IMR-90 (cell line): ENCODE measurements at regions not wholly inside any gene's neighbourhood (a gene's known extent, or its start where the extent isn't known, plus 50 kb on each side); places are given as distances from the start of the nearest gene placed in this dataset.

Experiments
- ATAC-seq: fragments of 200-7000 bp; cut with Tn5 transposase; 2 replicates; pipeline ENCODE4 v1.9.1; 2020; ENCODE audit warnings: low read depth, mild to moderate bottlenecking, moderate library complexity
- BruUV-seq: library from RNA; stranded (reverse); fragments of 400-500 nt; replicated peaks from 2 replicates; lab custom pipeline; 2021; lab: Mats Ljungman, UMichigan
- CTCF ChIA-PET: fragments of 300-600 bp; formaldehyde crosslinking; extraction: SDS; loops from one replicate; lab custom pipeline; 2021; ENCODE audit warnings: antibody characterized with exemption; lab: Yijun Ruan, JAX
- POLR2A ChIA-PET: fragments of 300-600 bp; sonication (Branson Sonifier 250); formaldehyde crosslinking; loops from one replicate; lab custom pipeline; 2022; ENCODE audit warnings: antibody characterized with exemption; ENCODE audit not compliant: unreplicated experiment; lab: Charles Lee
- DNase-seq: peaks from one replicate; pipeline ENCODE4 v3.0.0; 2013
- H2AFZ ChIP-seq: replicated peaks from 2 replicates; pipeline ENCODE3; 2013; ENCODE audit warnings: low read length, mild to moderate bottlenecking; ENCODE audit not compliant: poor library complexity
- H2AK5ac ChIP-seq: 2 replicates; pipeline ENCODE4 v1.6.1; 2013; ENCODE audit warnings: low read depth, low read length, inconsistent platforms
- H2AK9ac ChIP-seq: replicated peaks from 2 replicates; pipeline ENCODE3; 2013; ENCODE audit warnings: mild to moderate bottlenecking, low read depth, low read length, moderate library complexity; ENCODE audit not compliant: poor library complexity
- H2BK120ac ChIP-seq: 2 replicates; pipeline ENCODE4 v1.6.1; 2013; ENCODE audit warnings: low read depth, low read length, inconsistent platforms
- H2BK15ac ChIP-seq: 3 replicates; pipeline ENCODE4 v1.6.1; 2013; ENCODE audit warnings: low read depth, low read length, inconsistent platforms
- H2BK20ac ChIP-seq: 2 replicates; pipeline ENCODE4 v1.6.1; 2013; ENCODE audit warnings: low read depth, mild to moderate bottlenecking, inconsistent platforms, low read length, moderate library complexity
- H2BK5ac ChIP-seq: 2 replicates; pipeline ENCODE4 v1.6.1; 2013; ENCODE audit warnings: mild to moderate bottlenecking, low read depth, low read length, inconsistent platforms; ENCODE audit not compliant: poor library complexity, severe bottlenecking
- H3K14ac ChIP-seq: replicated peaks from 2 replicates; pipeline ENCODE4 v1.6.1; 2013; ENCODE audit warnings: low read depth, low read length, inconsistent platforms
- H3K18ac ChIP-seq: 2 replicates; pipeline ENCODE4 v1.6.1; 2013; ENCODE audit warnings: low read depth, low read length, control low read depth
- H3K23ac ChIP-seq: 2 replicates; pipeline ENCODE4 v1.6.1; 2013; ENCODE audit warnings: low read depth, low read length, inconsistent platforms
- H3K27ac ChIP-seq: 2 replicates; pipeline ENCODE4 v1.5.1; 2013; ENCODE audit warnings: mild to moderate bottlenecking, control low read depth, low read length; ENCODE audit not compliant: insufficient read depth
- H3K27me3 ChIP-seq: 2 replicates; pipeline ENCODE4 v1.6.1; 2013; ENCODE audit warnings: low read length; ENCODE audit not compliant: control insufficient read depth, insufficient read depth
- H3K36me3 ChIP-seq: 2 replicates; pipeline ENCODE4 v1.6.1; 2013; ENCODE audit warnings: low read length, mixed read lengths; ENCODE audit not compliant: control insufficient read depth, insufficient read depth
- H3K4ac ChIP-seq: 2 replicates; pipeline ENCODE4 v1.6.1; 2013; ENCODE audit warnings: low read depth, low read length, inconsistent platforms
- H3K4me1 ChIP-seq: 2 replicates; pipeline ENCODE4 v1.6.1; 2013; ENCODE audit warnings: low read length, mixed read lengths; ENCODE audit not compliant: control insufficient read depth, insufficient read depth
- H3K4me2 ChIP-seq: 2 replicates; pipeline ENCODE4 v1.6.1; 2013; ENCODE audit warnings: low read depth, mild to moderate bottlenecking, control low read depth, low read length, moderate library complexity
- H3K4me3 ChIP-seq: 2 replicates; pipeline ENCODE4 v1.5.1; 2013; ENCODE audit warnings: low read depth, mild to moderate bottlenecking, control low read depth, low read length, moderate library complexity; ENCODE audit not compliant: insufficient read depth
- H3K56ac ChIP-seq: 2 replicates; pipeline ENCODE4 v1.6.1; 2013; ENCODE audit warnings: low read length, inconsistent platforms; ENCODE audit not compliant: insufficient read depth; ENCODE audit errors: extremely low read depth
- H3K79me1 ChIP-seq, 2 experiments: 2 replicates each; pipeline ENCODE4 v1.6.1; 2013; ENCODE audit warnings: low read length in 2 of 2, inconsistent platforms in 1 of 2, low read depth in 1 of 2
- H3K9ac ChIP-seq: 2 replicates; pipeline ENCODE4 v1.6.1; 2013; ENCODE audit warnings: low read depth, low read length, control low read depth
- H3K9me1 ChIP-seq: 2 replicates; pipeline ENCODE4 v1.6.1; 2013; ENCODE audit warnings: low read length, inconsistent platforms; ENCODE audit not compliant: insufficient read depth
- H3K9me3 ChIP-seq: 2 replicates; pipeline ENCODE4 v1.6.1; 2013; ENCODE audit warnings: low read length; ENCODE audit not compliant: control insufficient read depth, insufficient read depth
- H4K20me1 ChIP-seq: 2 replicates; pipeline ENCODE4 v1.6.1; 2013; ENCODE audit warnings: low read length, inconsistent platforms; ENCODE audit not compliant: insufficient read depth
- H4K5ac ChIP-seq: 2 replicates; pipeline ENCODE4 v1.6.1; 2013; ENCODE audit warnings: mild to moderate bottlenecking, low read depth, low read length, control low read depth
- H4K8ac ChIP-seq, 2 experiments: 2 replicates each; pipeline ENCODE4 v1.6.1; 2013; ENCODE audit warnings: low read depth in 2 of 2, low read length in 2 of 2, control low read depth in 1 of 2, inconsistent platforms in 1 of 2
- H4K91ac ChIP-seq: 2 replicates; pipeline ENCODE4 v1.6.1; 2013; ENCODE audit warnings: low read depth, low read length, inconsistent platforms; ENCODE audit not compliant: insufficient read depth
- CTCF ChIP-seq: conservative IDR thresholded peaks from 2 replicates; pipeline ENCODE4 v1.5.1; 2012; ENCODE audit warnings: mild to moderate bottlenecking, low read depth, low read length, improper control_type of control experiment
- MAFK ChIP-seq: IDR thresholded peaks from 2 replicates; pipeline ENCODE4 v1.6.1; 2012; ENCODE audit warnings: low read depth, low read length, improper control_type of control experiment
- WGBS, 2 experiments: methylation state at CpG; one replicate each; pipeline versions ENCODE4 v1.1.5 to v1.1.7; 2013; ENCODE audit warnings: missing lambda C conversion rate in 2 of 2; ENCODE audit not compliant: insufficient read length in 1 of 2; ENCODE audit errors: extremely low coverage in 2 of 2; 5-methylcytosine and 5-hydroxymethylcytosine counted together
- dilution Hi-C: fragments of 300-500 bp; cut with HindIII; formaldehyde crosslinking; loops from one replicate; pipeline ENCODE4 v1.14.3; 2018; ENCODE audit warnings: low sequenced_read_pairs; ENCODE audit not compliant: unreplicated experiment
- in situ Hi-C: fragments of 300-500 bp; cut with MboI; formaldehyde crosslinking; loops from 3 replicates; pipeline ENCODE4 v1.14.3; 2019; ENCODE audit warnings: low sequenced_read_pairs, inconsistent platforms, mixed read lengths
- intact Hi-C: fragments of 100-400 bp; cut with micrococcal nuclease; formaldehyde crosslinking; loops from 2 replicates; pipeline ENCODE4 v1.10.0; 2022

GRCh38 chr21:34302521-34302920 lies 61.3 kb upstream of the KCNE2 start:
- no peaks in the 10 kb centered on the region; the same call in 1 of the 2 replicates for H3K9me3 ChIP-seq
- no peak overlapping the region for H2BK15ac ChIP-seq
- H3K36me3 ChIP-seq, result no peaks in the 10 kb centered on the region
- no peak overlapping the region for H3K4me3 ChIP-seq
- H4K5ac ChIP-seq, result no peak overlapping the region
- H2AFZ ChIP-seq, result no peak overlapping the region
- no peak overlapping the region for H2BK5ac ChIP-seq
- no peak overlapping the region for H3K14ac ChIP-seq
- ATAC-seq (peak; percentile 32; the same call in 1 of the 2 replicates), DNase-seq (peak; percentile 1)
- TF ChIP-seq CTCF, result no peak
- no peak for TF ChIP-seq MAFK
- no peak overlapping the region for H2BK20ac ChIP-seq
- no peaks in the 10 kb centered on the region for H3K4me1 ChIP-seq
- no TSS peak for BruUV-seq
- no peak overlapping the region for H2BK120ac ChIP-seq
- no peaks in the 10 kb centered on the region for H3K79me1 ChIP-seq
- dilution Hi-C loops (no loop called here), intact Hi-C loops (no loop called here), in situ Hi-C loops (no loop called here)
- ChIA-PET CTCF (no interaction called here), POLR2A (no interaction called here)
- no peak overlapping the region for H2AK9ac ChIP-seq
- H3K56ac ChIP-seq, result no peak overlapping the region
- no peak overlapping the region for H2AK5ac ChIP-seq
- H3K4ac ChIP-seq, result no peak overlapping the region
- H3K9ac ChIP-seq, result no peak overlapping the region
- peaks cover 26% of the 10 kb centered on the region for H3K27me3 ChIP-seq
- H3K9me1 ChIP-seq, result no peaks in the 10 kb centered on the region
- no peak overlapping the region for H3K18ac ChIP-seq
- WGBS, 2 experiments, result no CpG with 5 or more reads among the region's 6 CpGs
- H4K91ac ChIP-seq, result no peak overlapping the region
- no peak overlapping the region for H3K4me2 ChIP-seq
- no peaks in the 10 kb centered on the region for H4K20me1 ChIP-seq
- no peak overlapping the region for H4K8ac ChIP-seq
- no peak overlapping the region for H3K23ac ChIP-seq
- H3K27ac ChIP-seq, result no peak overlapping the region
